HG03066 (cell line): ENCODE measurements at regions not wholly inside any gene's neighbourhood (a gene's known extent, or its start where the extent isn't known, plus 50 kb on each side); places are given as distances from the start of the nearest gene placed in this dataset.
A peak's percentile ranks its signal among the peaks of the same experiment; 100 is the strongest.

Experiments
- ATAC-seq: cut with Tn5 transposase; IDR thresholded peaks from one replicate; pipeline ENCODE4 v1.9.1; 2021; ENCODE audit warnings: low read depth; ENCODE audit not compliant: unreplicated experiment

GRCh38 chr6:68400396-68400795 is 234.7 kb upstream of the ADGRB3 start:
- no peak for ATAC-seq

DNA sequence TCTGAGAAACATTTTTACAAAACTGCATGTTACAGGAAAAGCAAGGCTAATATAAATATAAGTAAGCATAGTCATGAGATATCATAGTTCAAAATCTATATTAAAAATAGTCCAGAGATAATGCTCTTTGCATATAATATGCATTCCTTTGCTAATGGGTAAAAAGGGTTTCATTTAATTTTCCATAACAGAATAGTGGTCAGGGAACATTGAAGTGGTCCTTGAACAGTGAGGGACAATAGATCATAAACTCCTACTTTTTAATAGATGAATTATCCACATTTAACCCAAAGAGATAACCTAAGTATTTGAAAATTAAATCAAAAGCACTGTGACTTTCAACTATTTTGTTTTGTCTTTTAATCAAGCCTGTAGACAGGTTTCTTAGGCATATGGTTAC is 243.1 kb upstream of the ADGRB3 start:
- ATAC-seq: no peak

DNA sequence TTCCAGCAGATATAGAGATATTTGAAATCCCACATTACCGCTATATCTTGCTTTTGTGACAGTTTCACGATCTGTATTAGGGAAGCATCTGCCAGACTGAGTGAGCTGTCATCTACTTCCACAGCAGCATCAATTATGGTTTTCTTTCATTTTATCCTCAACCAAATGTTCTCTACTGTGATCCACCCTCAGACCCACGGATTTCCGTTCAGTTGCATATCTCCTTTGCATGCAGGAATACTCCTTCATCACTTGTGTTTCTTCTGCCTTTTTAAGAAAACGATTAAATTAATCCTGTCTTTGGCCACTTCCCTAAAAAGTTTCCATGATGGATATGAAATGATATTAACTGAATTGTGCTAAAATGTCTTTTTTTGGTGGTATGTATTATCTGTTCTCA is 262.1 kb upstream of the ADGRB3 start:
- no peak for ATAC-seq

- no peak for ATAC-seq
Measured at GRCh38 chr6:68368845-68369244, 266.2 kb upstream of the ADGRB3 start.

DNA sequence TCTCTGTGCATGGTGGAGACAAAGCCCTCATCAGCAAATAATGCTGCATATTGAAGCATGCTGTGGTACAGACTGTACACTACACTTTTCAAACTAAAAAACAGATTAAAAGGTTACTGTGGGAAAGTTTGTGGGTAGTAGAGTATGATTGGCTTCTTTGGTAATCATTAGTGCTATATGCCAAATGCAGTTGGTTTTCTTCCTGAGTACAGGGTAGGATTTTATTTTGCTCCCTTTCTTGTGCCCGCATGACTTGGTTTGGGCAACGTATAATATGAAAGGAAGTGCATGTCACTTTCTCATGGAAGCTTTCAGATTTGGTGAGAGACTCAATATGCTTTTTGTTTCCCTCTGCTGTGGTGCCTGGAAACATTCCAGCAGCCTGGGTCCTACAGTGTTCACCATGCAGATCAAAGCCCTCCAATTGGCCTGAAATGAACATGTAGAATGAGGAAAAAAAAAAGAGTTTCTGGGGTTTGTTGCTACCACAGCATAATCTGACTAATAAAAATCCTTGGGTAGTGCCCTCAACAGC is 270.7 kb upstream of the ADGRB3 start:
- no peak for ATAC-seq

DNA sequence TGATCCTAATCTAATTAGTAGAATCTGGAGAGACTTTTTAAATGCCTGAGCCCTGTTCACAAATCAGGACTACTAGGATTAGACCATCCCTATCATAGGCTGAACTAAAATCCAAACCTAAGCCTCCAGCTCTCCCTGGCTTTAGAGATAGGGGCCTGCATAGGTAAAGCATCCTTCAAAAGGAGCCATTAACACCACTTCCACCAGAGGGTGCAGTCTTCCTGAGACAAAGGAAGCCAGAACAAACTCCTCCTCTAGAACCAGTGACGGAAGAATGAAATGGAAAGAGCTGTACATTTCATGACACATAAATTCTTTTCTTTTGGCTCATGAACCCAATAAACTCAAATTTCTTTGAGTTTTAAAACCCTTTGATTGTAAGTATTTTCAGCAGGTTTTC is 291.2 kb upstream of the ADGRB3 start:
- peak; percentile 66 for ATAC-seq

- ATAC-seq: no peak
Measured at GRCh38 chr6:68342286-68342685, 292.8 kb upstream of the ADGRB3 start.

DNA sequence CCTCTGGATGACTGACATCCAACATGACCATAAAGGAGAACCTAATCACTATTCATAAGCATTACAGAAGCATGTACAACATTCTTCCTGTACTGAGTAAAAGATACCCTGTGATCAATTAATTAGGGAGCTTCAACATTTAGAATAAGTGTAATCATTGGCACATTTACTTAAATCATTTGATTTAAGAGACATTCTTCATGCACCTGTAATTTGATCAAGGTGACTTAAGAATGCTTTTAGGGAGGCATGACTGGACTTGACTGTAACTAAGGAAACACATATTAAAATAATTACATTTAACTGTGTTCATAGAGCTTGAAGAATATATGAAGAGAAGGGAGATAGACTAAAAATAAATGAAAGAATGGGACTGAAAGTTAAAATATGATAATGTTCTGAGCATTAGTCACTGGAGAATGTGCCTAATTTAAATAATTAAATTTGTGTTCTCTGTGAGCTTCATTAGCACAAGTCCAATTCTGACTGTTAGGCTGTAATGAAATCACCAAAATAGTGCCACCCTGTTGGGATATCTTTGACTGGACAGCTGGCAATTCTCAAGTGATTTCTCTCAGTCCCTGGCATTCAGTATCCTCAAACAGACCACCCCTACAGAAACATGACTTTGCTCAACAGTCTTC is 295.5 kb upstream of the ADGRB3 start:
- ATAC-seq: no peak

GRCh38 chr6:68333442-68333841 is 301.6 kb upstream of the ADGRB3 start:
- ATAC-seq: no peak

DNA sequence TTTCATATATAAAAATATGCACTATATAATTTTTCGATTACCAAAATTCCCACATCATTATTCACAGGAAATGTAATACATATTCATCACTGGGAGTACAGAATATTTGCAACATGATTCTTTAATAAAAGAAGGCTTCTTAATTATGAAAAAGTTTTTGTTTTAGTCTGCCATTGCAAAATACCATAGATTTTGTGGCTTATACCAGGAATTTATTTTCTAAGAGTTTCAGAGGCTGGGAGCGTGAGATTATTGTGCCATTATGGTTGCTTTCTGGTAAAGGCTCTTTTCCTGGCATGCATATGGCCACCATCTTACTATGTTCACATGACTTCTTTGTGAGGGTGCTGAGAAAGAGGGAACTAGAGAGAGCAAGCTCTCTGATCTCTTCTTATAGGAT is 306.9 kb upstream of the ADGRB3 start:
- ATAC-seq: no peak

DNA sequence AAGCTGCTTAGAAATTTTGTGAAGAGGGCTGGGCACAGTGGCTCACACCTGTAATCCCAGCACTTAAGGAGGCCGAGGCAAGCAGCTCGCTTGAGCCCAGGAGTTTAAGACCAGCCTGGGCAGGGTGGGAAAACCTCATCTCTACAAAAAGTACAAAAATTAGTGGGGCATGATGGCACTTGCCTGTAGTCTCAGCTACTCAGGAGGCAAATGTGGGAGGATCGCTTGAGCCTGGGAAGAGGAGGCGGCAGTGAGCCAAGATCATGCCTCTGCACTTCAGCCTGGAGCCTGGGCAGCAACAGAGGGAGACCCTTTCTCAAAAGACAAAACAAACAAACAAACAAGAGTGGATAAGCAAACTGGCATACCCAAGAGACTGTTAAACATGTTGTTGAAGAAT is 308.3 kb upstream of the ADGRB3 start:
- no peak for ATAC-seq

- ATAC-seq: no peak
Measured at GRCh38 chr6:68317366-68317765, 317.7 kb upstream of the ADGRB3 start.

- no peak for ATAC-seq
Measured at GRCh38 chr6:68313911-68314310, 321.2 kb upstream of the ADGRB3 start.

DNA sequence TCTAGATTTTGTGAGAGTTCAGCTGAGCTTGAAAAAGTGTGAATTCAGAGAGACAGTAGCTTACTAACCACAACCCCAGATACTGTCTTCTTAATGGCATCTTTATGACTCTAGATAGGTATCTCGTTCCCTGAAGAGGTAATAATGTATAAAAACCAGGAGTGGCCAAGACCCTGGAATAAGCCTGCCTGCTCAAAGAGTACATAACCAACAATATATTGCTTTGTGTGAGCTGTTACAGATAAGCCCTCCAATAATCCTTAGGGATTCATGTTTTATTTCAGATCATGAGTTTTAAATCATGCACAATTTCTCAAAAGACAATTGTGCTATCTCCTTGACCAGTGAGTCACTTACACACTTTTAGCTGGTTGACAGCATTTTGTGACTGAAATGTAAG is 327.8 kb upstream of the ADGRB3 start:
- ATAC-seq: no peak

- ATAC-seq: no peak
Measured at GRCh38 chr6:68296126-68296525, 339.0 kb upstream of the ADGRB3 start.

- ATAC-seq: no peak
Measured at GRCh38 chr6:68282646-68283045, 352.4 kb upstream of the ADGRB3 start.

DNA sequence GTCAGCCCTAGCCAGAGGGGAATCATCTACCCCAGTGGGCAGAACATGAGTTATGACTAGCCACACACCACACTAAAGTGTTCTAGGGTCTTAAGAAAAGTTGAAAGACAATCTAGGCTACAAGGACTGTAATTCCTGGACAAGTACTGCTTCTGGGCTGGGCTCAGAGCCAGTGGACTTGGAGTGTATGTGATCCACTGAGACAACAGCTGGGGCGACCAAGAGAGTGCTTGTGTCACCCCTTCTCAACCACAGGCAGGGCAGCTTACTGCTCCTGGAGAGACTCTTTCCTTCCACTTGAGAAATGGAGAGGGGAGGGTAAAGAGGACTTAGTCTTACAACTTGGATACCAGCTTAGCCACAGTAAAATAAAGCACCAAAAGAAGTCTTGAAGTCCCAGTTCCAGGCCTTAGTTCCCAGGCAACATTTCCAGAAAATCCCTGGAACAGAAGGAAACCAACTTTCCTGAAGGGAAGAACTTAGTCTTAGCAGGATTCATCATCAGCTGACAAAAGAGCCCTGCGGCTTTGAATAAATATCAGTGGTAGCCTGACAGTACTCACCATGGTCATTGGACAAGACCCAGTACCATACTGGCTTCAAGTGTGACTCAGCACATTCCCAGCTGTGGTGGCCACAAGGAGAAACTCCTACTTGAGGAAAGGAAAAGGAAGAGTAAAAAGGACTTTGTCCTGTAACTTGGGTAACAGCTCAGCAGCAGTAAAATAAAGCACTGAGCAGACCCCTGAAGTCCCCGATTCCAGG is 355.1 kb upstream of the ADGRB3 start:
- ATAC-seq: no peak

- ATAC-seq: no peak
Measured at GRCh38 chr6:68273297-68273696, 361.8 kb upstream of the ADGRB3 start.

DNA sequence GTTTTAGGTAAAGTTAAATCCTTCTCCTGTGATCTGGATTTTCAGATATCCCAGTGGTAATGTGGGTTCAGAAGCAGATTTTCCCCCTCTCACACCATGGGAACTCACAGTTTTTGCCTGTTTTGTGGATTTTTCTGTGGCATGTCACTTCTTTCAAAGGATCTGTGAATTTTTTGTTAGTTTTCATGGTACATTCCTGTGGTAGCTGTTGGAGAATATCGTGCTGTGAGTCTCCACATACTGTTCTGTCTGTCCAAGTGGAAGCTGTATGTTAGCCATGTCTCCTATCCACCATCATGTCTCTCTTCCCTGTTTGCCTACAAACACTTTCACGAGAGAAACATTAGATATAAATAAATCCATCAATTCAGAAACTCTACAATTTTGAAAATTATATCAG is 378.7 kb upstream of the ADGRB3 start:
- no peak for ATAC-seq

DNA sequence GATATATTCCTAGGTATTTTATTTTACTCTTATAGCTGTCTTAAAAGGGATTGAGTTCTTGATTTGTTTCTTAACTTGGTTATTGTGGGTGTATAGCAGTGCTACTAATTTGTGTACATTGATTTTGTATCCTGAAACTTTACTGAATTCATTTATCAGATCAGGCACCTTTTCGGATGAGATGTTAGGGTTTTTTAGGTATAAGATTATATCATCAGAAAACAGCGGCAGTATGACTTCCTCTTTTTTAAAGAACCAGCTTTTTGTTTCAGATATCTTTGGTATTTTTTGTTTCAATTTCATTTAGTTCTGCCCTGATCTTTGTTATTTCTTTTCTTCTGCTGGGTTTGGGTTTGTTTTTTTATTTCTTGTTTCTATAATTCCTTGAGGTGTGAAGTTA is 382.4 kb upstream of the ADGRB3 start:
- peak; percentile 86 for ATAC-seq

DNA sequence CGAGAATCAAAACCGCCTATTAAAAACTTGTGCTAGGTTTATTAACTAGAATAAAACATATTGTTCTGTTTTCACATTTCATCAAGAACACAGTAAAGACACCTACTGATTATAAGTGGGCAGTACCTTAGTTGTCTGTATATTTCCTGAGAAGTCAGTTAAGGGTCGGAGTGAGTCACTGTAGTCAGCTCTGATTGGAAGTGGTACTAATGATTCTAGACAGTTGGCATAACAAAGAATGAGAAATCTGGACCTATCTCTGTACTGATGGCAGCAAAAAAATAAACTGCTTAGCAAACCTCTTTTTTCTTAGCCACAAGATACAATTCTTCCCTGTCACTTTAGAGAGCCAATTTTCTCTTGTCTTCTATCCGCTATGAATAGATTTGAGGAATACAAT is 387.3 kb upstream of the ADGRB3 start:
- ATAC-seq: no peak

DNA sequence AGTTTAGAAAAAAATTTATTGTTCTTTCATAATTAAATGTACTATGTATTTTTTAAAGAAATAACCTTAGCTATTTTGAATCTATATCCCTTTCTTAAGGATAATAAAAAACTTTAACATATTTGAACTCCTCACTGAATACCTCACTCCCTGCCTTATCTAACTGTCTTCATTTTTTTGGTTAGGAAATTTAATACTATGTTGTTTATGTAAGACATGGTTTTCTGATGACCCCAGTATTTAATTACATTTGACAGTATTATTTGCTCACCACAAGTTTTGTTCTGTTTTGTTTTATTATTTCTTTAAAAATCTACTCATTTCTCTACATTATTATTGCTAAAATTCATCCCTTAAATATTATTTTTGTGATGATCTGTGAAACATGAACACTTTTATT is 394.4 kb upstream of the ADGRB3 start:
- no peak for ATAC-seq
